ENCODE measurements at regions not wholly inside any gene's neighbourhood (a gene's known extent, or its start where the extent isn't known, plus 50 kb on each side); places are given as distances from the start of the nearest gene placed in this dataset.

GRCh38 chr14:65153101-65153500 is 50.8 kb upstream of the MAX start:
- no peak for TF ChIP-seq POLR2A (IDR thresholded peaks at IDR 0.05)
- TF ChIP-seq CTCF (IDR thresholded peaks at IDR 0.05) = no peak
